IPS DF 6.9 (cell line): ENCODE measurements at regions not wholly inside any gene's neighbourhood (a gene's known extent, or its start where the extent isn't known, plus 50 kb on each side); places are given as distances from the start of the nearest gene placed in this dataset.

ENCODE experiments used
- DNase-seq: peaks from one replicate; pipeline ENCODE4 v3.0.0-alpha.2; 2013; ENCODE audit warnings: low read depth, low spot score
- H3K27ac ChIP-seq: one replicate; pipeline ENCODE4 v1.5.1; 2013; ENCODE audit warnings: low read length, control low read depth
- H3K27me3 ChIP-seq: 2 replicates; pipeline ENCODE4 v1.6.1; 2013; ENCODE audit warnings: mild to moderate bottlenecking, low read length; ENCODE audit not compliant: control insufficient read depth, insufficient read depth
- H3K36me3 ChIP-seq: 2 replicates; pipeline ENCODE4 v1.6.1; 2013; ENCODE audit warnings: low read length; ENCODE audit not compliant: control insufficient read depth, insufficient read depth
- H3K4me1 ChIP-seq: 2 replicates; pipeline ENCODE4 v1.6.1; 2013; ENCODE audit warnings: low read length; ENCODE audit not compliant: control insufficient read depth, insufficient read depth
- H3K4me3 ChIP-seq: 2 replicates; pipeline ENCODE4 v1.5.1; 2013; ENCODE audit warnings: mild to moderate bottlenecking, low read length
- H3K9me3 ChIP-seq: 2 replicates; pipeline ENCODE4 v1.6.1; 2013; ENCODE audit warnings: low read length, inconsistent platforms; ENCODE audit not compliant: control insufficient read depth, insufficient read depth
- WGBS: extraction: QIAGEN DNeasy Blood & Tissue Kit; methylation state at CpG from one replicate; pipeline ENCODE4 v1.1.7; 2013; ENCODE audit warnings: mixed read lengths, missing lambda C conversion rate; ENCODE audit not compliant: insufficient read length, insufficient coverage; 5-methylcytosine and 5-hydroxymethylcytosine counted together

DNA sequence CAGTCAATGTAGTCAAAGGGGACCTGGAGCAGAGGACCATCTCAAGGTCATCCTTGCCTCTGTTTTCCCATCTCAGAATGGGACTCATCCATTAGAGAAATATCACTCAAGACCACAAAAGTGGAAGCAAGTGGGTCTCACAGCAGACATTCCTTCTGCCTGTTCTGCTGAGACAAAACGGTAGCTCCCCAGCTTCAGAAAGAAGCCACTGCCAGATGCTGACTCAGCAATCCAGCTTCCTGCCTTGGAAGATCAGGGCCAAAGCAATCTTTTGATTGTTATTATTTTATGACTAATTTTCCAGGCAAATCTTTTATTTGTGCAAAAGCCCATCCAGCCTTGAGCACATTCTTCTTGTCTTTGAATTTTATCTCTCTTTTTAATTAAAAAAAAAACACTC, 86.8 kb downstream of the CCT6B start:
- H3K36me3 ChIP-seq = no peaks in the 10 kb centered on the region
- no peak for DNase-seq
- no peaks in the 10 kb centered on the region for H3K27me3 ChIP-seq
- H3K27ac ChIP-seq = no peak overlapping the region
- H3K4me1 ChIP-seq = no peaks in the 10 kb centered on the region
- no peak overlapping the region for H3K4me3 ChIP-seq
- WGBS = no CpG with 5 or more reads among the region's 1 CpG
- no peaks in the 10 kb centered on the region for H3K9me3 ChIP-seq

DNA sequence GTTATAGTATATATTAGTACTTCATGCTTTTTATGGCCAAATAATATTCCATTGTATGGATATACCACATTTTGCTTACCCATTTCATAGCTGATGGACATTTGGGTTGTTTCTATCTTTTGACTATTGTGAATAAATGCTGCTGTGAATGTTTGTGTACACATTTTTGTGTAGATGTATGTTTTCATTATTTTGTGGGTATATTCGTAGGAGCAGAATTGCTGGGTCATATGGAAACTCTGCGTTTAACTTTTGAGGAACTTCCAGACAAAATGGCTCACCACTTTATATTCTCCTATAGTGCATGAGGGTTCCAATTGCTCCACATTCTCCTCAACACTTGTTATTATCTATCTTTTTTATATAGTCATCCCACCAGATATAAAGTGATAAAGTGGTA, 88.6 kb downstream of the CCT6B start:
- Histone ChIP-seq H3K27ac (no peak overlapping the region), H3K36me3 (no peaks in the 10 kb centered on the region), H3K27me3 (no peaks in the 10 kb centered on the region), H3K4me3 (no peak overlapping the region), H3K9me3 (no peaks in the 10 kb centered on the region), H3K4me1 (no peaks in the 10 kb centered on the region)
- DNase-seq = no peak
- no CpG with 5 or more reads among the region's 2 CpGs for WGBS

DNA sequence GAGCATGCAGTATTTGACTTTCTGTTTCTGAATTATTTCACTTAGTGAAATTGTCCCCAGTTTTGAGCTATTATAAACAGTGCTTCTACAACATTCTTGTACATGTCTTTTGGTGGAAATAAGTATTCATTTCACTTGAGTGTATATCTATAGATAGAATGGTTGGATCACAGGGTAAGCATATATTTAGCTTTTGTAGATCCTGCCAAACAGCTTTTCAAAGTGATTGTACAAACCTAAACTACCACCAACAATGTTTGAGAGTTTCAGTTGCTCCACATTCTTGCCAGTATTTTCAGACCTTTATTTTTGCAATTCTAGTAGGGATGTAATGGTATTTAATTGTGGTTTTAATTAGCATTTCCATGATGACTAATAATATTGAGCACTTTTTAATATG, 91.6 kb downstream of the CCT6B start:
- Histone ChIP-seq H3K27me3 (no peaks in the 10 kb centered on the region), H3K27ac (no peak overlapping the region), H3K9me3 (no peaks in the 10 kb centered on the region), H3K4me1 (no peaks in the 10 kb centered on the region), H3K4me3 (no peak overlapping the region), H3K36me3 (no peaks in the 10 kb centered on the region)
- DNase-seq = no peak

DNA sequence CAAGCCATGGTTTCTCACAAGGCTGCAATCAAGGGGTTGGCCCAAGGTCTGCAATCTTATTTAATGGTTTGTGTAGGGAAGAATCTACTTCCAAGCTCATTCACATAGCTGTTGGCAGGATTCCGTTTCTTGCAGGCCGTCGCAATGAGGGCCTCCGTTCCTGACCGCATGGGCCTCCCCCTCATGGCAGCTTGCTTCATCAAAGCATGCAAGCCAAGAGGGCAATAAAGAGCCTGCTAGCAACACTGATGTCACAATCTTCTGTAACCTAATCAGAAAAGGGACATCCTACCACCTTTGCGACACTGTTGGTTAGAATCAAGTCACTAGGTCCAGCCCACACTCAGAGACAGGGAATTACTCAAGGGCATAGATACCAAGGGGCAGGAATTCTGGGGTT, 95.5 kb downstream of the CCT6B start:
- H3K27me3 ChIP-seq = no peaks in the 10 kb centered on the region
- no peaks in the 10 kb centered on the region for H3K9me3 ChIP-seq
- no peak for DNase-seq
- no peak overlapping the region for H3K4me3 ChIP-seq
- no CpG with 5 or more reads among the region's 6 CpGs for WGBS
- no peaks in the 10 kb centered on the region for H3K36me3 ChIP-seq
- no peaks in the 10 kb centered on the region for H3K4me1 ChIP-seq
- no peak overlapping the region for H3K27ac ChIP-seq

DNA sequence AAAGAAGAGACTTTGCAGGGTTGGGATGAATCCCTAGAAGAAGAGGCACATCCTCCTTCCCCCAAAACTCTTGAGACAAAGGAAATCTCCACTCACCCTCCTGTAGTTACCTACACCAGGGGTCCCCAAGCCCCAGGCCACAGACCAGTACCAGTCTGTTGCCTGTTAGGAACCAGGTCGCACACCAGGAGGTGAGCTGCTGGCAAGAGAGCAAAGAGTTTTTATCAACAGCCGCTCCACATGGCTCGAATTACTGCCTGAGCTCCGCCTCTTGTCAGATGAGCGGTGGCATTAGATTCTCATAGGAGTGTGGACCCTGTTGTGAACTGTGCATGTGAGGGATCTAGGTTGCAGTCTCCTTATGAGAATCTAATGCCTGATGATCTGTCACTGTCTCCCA, 98.9 kb downstream of the CCT6B start:
- Histone ChIP-seq H3K9me3 (no peaks in the 10 kb centered on the region), H3K4me3 (no peak overlapping the region), H3K4me1 (no peaks in the 10 kb centered on the region), H3K27me3 (no peaks in the 10 kb centered on the region), H3K36me3 (no peaks in the 10 kb centered on the region), H3K27ac (no peak overlapping the region)
- no peak for DNase-seq
- WGBS = no CpG with 5 or more reads among the region's 5 CpGs

DNA sequence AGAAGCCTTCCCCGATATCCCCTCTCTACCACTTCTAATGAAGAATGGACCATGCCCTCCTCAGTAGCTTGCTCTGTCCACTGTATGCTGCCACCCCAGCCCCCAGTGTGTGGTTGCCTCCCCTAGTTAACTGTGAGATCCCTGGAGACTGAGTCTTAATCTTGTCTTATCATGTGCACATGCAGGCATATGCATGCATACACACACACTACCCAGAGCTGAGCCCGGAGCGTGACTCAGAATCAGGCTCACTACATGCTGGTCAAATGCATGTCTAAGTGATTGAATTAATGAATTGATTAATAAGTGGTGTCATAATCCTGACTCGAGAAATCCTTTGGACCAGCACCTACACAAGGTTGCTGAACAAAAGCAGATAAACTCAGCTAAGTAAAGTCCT, 99.4 kb downstream of the CCT6B start:
- Histone ChIP-seq H3K27ac (no peak overlapping the region), H3K9me3 (no peaks in the 10 kb centered on the region), H3K27me3 (no peaks in the 10 kb centered on the region), H3K36me3 (no peaks in the 10 kb centered on the region), H3K4me1 (no peaks in the 10 kb centered on the region), H3K4me3 (no peak overlapping the region)
- no peak for DNase-seq
- no CpG with 5 or more reads among the region's 4 CpGs for WGBS

DNA sequence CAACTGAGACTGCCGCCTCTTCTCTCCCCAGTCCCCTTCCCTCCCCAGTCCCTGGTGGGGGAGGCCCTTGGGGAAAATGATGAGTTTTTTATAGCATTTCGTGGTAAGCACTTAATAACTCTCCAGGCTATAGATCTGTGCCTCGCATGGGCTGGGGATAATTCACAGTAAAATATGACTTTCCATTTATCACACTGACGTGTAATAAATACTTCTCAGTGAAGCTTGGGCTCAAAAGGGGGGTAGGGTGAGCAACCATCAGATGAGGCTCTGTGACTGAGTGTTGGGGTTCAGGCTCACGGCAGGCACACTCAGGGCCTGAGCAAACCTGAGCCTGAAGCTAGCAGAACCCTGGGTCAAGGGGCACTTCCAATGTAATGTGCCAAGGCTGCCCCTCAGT, 101.6 kb downstream of the CCT6B start:
- Histone ChIP-seq H3K27ac (no peak overlapping the region), H3K4me3 (no peak overlapping the region), H3K27me3 (no peaks in the 10 kb centered on the region), H3K9me3 (no peaks in the 10 kb centered on the region), H3K36me3 (no peaks in the 10 kb centered on the region), H3K4me1 (no peaks in the 10 kb centered on the region)
- no CpG with 5 or more reads among the region's 5 CpGs for WGBS
- no peak for DNase-seq

DNA sequence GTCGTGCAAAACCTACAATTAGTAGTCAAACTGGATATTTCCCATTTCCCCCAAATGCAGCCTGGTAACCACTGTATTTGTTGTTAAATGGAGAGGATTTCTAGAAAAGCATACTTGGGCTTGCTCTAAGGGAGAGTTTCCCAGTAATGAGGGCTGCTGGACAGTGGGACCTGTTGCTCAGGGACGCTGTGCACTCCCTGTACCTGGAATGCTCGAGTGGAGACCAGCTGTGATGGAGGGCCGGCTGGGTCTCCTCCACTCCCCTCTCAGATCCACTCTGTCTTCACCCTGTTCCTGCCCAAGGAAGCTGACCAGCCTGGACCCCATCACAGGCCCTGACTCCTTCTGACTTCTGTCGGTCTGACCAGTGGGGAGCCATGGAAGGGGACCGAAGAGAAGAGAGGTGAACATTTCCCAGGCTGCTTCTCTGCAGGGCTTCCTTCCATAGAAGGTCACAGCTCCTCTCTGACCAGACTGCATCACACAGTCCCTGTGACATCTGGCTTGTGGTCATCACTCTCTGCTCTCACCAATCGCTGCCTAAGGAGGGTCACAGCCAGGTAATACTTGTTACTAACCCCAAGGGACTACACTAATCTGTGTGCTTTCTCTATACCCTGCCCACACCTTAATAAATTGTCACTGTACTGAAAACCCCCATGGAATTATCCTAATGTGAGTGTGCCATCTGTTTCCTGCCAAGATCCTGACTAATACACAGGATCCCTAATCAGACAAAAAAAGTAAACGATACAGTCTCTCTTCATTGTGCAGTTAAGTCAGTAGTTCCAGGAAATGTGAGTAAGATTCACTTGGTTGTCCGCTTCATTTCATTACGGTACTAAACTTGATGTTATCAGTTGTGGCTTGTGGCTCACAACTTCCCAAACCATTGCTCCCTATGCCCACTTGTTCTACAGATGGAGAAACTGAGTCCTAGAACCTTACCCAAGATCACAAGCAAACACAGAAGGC, 102.4 kb downstream of the CCT6B start:
- Histone ChIP-seq H3K27me3 (no peaks in the 10 kb centered on the region), H3K4me1 (no peaks in the 10 kb centered on the region), H3K27ac (no peak overlapping the region), H3K9me3 (no peaks in the 10 kb centered on the region), H3K4me3 (no peak overlapping the region), H3K36me3 (no peaks in the 10 kb centered on the region)
- no CpG with 5 or more reads among the region's 10 CpGs for WGBS
- DNase-seq = no peak

DNA sequence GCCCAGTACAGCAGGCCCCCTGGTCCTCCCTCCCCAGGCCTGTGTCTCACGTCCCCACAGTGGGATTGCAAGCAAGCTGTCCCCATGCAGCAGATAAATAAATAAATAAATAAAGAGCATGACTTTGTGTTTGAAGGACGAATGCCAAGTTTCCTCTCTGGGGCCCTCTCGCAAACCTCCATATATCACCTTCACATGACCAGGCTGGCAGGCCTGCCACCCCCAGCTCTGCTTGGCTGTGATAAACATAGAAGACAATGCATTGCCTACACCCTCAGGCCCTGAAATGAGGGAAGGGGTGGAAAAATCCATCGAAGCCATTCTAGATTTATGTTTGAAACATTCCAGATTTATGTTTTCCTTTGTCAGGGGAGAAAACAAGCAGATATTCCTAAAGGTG, 107.3 kb downstream of the CCT6B start:
- DNase-seq = no peak
- Histone ChIP-seq H3K4me1 (no peaks in the 10 kb centered on the region), H3K9me3 (no peaks in the 10 kb centered on the region), H3K36me3 (no peaks in the 10 kb centered on the region), H3K27ac (no peak overlapping the region), H3K4me3 (no peak overlapping the region), H3K27me3 (no peaks in the 10 kb centered on the region)
- no CpG with 5 or more reads among the region's 4 CpGs for WGBS

DNA sequence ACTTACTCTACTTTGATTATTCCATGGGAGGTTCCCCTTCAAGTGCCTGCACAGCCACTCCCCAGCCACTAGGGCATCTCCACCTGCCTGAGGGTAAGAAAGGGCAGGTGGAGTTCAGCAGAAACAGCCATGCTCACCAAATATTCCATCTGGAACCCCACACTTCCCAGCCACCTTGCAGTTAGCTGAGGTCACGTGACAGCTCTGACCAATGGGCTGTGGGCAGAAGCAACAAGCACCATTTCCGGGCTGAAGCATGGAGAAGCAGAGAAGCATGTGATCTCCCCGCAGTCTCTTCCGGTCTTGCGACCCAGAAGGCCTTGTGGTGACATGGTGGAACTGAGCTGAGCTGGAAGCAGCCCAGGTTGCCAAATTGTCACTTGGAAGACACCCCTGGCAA, 108.6 kb downstream of the CCT6B start:
- DNase-seq = no peak
- no CpG with 5 or more reads among the region's 5 CpGs for WGBS
- H3K4me1 ChIP-seq = no peaks in the 10 kb centered on the region
- no peak overlapping the region for H3K4me3 ChIP-seq
- no peaks in the 10 kb centered on the region for H3K27me3 ChIP-seq
- no peaks in the 10 kb centered on the region for H3K36me3 ChIP-seq
- no peaks in the 10 kb centered on the region for H3K9me3 ChIP-seq
- H3K27ac ChIP-seq = no peak overlapping the region

DNA sequence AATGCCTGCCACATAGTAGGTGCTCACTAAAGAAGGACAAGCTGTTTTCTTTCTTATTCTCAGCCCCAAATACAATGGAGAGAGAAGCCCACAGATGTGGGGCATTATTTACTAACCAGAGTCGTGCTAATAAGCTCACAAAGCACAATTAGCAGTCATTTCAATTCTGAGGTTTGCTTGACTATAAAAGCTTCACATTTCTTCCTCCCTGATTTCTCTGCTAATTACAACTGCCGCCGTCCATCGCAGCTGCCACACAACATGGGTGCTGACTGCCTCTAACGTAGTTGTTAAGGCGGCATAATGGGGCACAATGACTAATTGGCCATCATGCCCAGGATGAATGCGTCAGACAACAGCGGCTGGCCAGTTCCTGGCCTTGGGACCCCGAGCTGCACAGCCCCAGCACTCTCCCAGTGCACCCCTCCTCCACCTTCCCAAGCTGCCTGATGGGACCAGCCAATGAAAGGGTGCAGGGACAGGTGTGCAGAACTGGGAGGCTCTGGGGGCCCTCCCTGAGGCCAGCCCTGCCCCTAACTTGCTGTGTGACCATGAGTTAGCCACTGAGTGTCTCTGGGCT, 109.2 kb downstream of the CCT6B start:
- Histone ChIP-seq H3K27me3 (no peaks in the 10 kb centered on the region), H3K9me3 (no peaks in the 10 kb centered on the region), H3K4me3 (no peak overlapping the region), H3K4me1 (no peaks in the 10 kb centered on the region), H3K27ac (no peak overlapping the region), H3K36me3 (no peaks in the 10 kb centered on the region)
- DNase-seq = no peak
- no CpG with 5 or more reads among the region's 9 CpGs for WGBS
